AG09319 (cell line): ENCODE measurements at regions not wholly inside any gene's neighbourhood (a gene's known extent, or its start where the extent isn't known, plus 50 kb on each side); places are given as distances from the start of the nearest gene placed in this dataset.

Experiments used
- DNase-seq: peaks from one replicate; pipeline ENCODE4 v3.0.0-alpha.2; 2010; ENCODE audit warnings: low read depth; ENCODE audit errors: extremely low read depth
- TF ChIP-seq, protein P1 (sequence below): IDR thresholded peaks from 2 replicates; pipeline ENCODE4 v1.5.1; 2011; ENCODE audit warnings: low read depth, mild to moderate bottlenecking, inconsistent platforms, low read length, moderate library complexity

DNA sequence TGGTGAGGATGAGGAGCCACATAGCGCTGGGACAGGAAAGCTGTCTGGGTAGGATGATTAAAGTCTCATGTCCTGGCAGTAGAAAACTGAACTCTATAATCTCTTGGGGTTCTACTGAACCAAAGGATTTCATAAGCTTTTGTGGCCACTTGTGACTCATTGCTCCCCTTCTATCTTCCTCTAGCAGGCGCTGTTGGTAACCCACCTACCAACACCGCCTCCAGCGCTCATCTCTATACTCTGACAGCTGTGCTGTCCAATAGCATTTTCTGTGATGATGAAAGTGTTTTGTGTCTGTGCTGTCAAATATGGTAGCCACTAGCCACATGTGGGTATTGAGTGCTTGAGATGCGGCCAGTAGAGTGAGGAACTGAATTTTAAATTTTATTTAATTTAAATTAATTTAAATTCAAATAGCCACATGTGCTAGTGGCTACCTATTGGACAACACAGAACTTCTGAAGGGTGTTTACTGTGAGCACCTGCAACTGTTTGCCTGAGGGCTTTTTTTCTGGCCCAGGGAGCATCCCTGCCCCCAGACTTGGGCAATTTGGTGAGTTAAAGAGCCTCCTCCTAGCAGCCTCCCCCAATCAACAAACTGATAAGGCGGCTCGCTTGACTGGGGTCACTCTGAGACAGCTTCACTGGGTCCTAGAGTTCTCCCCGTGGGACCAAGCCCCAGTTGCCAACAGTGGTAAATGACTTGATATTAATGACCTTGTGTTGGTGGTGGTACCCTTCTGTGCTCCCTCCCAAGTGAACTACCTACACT lies 169.2 kb upstream of the ATP6AP2 start:
- no peak for DNase-seq
- TF ChIP-seq, protein P1, sequence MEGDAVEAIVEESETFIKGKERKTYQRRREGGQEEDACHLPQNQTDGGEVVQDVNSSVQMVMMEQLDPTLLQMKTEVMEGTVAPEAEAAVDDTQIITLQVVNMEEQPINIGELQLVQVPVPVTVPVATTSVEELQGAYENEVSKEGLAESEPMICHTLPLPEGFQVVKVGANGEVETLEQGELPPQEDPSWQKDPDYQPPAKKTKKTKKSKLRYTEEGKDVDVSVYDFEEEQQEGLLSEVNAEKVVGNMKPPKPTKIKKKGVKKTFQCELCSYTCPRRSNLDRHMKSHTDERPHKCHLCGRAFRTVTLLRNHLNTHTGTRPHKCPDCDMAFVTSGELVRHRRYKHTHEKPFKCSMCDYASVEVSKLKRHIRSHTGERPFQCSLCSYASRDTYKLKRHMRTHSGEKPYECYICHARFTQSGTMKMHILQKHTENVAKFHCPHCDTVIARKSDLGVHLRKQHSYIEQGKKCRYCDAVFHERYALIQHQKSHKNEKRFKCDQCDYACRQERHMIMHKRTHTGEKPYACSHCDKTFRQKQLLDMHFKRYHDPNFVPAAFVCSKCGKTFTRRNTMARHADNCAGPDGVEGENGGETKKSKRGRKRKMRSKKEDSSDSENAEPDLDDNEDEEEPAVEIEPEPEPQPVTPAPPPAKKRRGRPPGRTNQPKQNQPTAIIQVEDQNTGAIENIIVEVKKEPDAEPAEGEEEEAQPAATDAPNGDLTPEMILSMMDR: no peak

DNA sequence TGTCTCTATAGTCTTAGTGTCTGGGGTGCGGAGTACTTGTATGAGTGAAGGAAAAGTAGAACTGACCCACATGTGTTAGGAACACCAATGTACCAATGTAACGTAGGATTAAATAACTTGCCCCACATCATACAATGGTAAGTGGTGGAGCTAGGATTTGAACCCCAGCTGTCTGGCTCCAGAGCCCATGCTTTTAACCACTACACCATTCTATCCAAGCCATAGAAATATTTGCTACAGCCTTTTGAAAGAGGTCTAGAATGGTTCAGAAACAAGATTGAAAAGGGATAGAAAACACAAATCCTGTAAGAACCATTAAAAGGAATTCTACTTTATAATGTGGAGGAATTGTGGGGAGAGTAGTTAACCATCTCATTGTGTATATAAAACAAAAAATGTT lies 169.9 kb upstream of the ATP6AP2 start:
- DNase-seq: no peak
- TF ChIP-seq, protein P1: no peak

GRCh38 chrX:40406330-40406859 lies 174.4 kb upstream of the ATP6AP2 start:
- TF ChIP-seq, protein P1: no peak
- no peak for DNase-seq

DNA sequence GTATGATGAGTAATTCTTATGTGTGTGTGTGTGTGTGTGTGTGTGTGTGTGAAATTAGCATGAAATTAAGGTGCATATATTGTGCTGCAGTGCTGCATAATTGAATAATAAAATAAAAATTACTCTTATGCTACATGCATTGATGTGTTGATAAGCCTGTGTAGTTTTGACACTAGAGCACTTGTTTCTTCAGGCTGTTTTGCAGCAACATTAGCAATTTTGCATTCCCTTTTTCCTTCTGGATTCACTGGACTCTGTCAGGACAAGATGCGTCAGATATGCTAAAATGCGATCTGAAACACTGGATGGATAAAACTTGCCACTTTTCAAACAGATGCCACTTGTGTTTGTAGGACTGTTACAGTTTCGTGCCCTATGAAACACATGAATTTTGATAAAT lies 175.4 kb upstream of the ATP6AP2 start:
- TF ChIP-seq, protein P1: no peak
- DNase-seq: no peak

- no peak for DNase-seq
- TF ChIP-seq, protein P1: no peak
Measured at GRCh38 chrX:40403757-40404156, 177.0 kb upstream of the ATP6AP2 start.

GRCh38 chrX:40402831-40403533 lies 177.8 kb upstream of the ATP6AP2 start:
- TF ChIP-seq, protein P1: no peak

GRCh38 chrX:40395102-40395501 lies 185.7 kb upstream of the ATP6AP2 start:
- DNase-seq: no peak
- TF ChIP-seq, protein P1: no peak

More at GRCh38 chrX:40402831-40403533, 177.8 kb upstream of the ATP6AP2 start:
- DNase-seq: peak; percentile 4
